Liver (tissue), 3 donors: ENCODE measurements at regions not wholly inside any gene's neighbourhood (a gene's known extent, or its start where the extent isn't known, plus 50 kb on each side); places are given as distances from the start of the nearest gene placed in this dataset.

Source experiments
- CTCF ChIP-seq: fragments of 150-350 bp; IDR thresholded peaks from 2 replicates; pipeline ENCODE4 v1.5.1; 2017; ENCODE audit warnings: improper control_type of control experiment, low read depth, low read length; ENCODE audit not compliant: missing input control
- RXRA ChIP-seq, 2 donors: IDR thresholded peaks; 2 replicates each; pipeline ENCODE4 v1.6.1; 2017 to 2018; ENCODE audit warnings: antibody characterized with exemption in 2 of 2, mild to moderate bottlenecking in 1 of 2
- SP1 ChIP-seq: IDR thresholded peaks from 2 replicates; pipeline ENCODE4 v1.6.1; 2018; ENCODE audit warnings: antibody characterized with exemption, mild to moderate bottlenecking
- TF ChIP-seq, protein P1 (sequence below): IDR thresholded peaks from 2 replicates; pipeline ENCODE4 v1.6.1; 2016; ENCODE audit warnings: antibody characterized with exemption, mild to moderate bottlenecking
- donor health status: healthy.
- donor health status: healthy.

DNA sequence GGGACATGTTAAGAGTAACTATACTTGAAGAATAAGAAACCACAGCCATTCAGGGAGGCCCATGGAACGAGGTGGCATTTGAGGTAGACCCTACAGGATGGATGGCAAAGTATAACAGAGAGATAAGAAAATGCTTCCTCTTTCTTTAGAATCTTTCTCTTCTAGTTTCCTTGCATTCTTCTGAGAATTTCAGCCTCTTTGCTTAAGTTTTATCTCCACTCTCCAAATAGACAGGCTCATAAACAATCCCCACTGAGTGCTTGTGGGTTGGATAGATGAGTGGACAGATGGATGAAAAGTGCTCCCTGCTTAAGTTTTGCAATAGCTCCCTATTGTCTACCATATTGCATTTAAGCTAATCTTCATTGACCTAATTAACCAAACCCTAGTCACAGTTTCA lies 103.7 kb downstream of the MEX3B start:
- TF ChIP-seq, protein P1, sequence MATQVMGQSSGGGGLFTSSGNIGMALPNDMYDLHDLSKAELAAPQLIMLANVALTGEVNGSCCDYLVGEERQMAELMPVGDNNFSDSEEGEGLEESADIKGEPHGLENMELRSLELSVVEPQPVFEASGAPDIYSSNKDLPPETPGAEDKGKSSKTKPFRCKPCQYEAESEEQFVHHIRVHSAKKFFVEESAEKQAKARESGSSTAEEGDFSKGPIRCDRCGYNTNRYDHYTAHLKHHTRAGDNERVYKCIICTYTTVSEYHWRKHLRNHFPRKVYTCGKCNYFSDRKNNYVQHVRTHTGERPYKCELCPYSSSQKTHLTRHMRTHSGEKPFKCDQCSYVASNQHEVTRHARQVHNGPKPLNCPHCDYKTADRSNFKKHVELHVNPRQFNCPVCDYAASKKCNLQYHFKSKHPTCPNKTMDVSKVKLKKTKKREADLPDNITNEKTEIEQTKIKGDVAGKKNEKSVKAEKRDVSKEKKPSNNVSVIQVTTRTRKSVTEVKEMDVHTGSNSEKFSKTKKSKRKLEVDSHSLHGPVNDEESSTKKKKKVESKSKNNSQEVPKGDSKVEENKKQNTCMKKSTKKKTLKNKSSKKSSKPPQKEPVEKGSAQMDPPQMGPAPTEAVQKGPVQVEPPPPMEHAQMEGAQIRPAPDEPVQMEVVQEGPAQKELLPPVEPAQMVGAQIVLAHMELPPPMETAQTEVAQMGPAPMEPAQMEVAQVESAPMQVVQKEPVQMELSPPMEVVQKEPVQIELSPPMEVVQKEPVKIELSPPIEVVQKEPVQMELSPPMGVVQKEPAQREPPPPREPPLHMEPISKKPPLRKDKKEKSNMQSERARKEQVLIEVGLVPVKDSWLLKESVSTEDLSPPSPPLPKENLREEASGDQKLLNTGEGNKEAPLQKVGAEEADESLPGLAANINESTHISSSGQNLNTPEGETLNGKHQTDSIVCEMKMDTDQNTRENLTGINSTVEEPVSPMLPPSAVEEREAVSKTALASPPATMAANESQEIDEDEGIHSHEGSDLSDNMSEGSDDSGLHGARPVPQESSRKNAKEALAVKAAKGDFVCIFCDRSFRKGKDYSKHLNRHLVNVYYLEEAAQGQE, result no peak
- no peak for TF ChIP-seq CTCF
- TF ChIP-seq SP1, result no peak
- TF ChIP-seq RXRA (IDR thresholded peaks at IDR 0.05), result no peak
